HFFc6 (cell line): ENCODE measurements at regions not wholly inside any gene's neighbourhood (a gene's known extent, or its start where the extent isn't known, plus 50 kb on each side); places are given as distances from the start of the nearest gene placed in this dataset.

Experiments used
- DNase-seq: peaks from one replicate; pipeline ENCODE4 v3.0.0-alpha.2; 2018
- H3K27ac Mint-ChIP-seq: 2 replicates; pipeline ENCODE4 v1.8.0; 2020; ENCODE audit warnings: mild to moderate bottlenecking, mixed read lengths
- H3K27me3 Mint-ChIP-seq: 2 replicates; pipeline ENCODE4 v1.8.0; 2021; ENCODE audit warnings: mild to moderate bottlenecking, moderate library complexity, mixed read lengths; ENCODE audit not compliant: insufficient read depth
- H3K36me3 Mint-ChIP-seq: 2 replicates; pipeline ENCODE4 v1.8.0; 2021; ENCODE audit warnings: low read depth, mixed read lengths
- H3K4me1 Mint-ChIP-seq: 2 replicates; pipeline ENCODE4 v1.8.0; 2020; ENCODE audit warnings: low read depth, mixed read lengths
- H3K4me3 Mint-ChIP-seq: 2 replicates; pipeline ENCODE4 v1.8.0; 2020; ENCODE audit warnings: mild to moderate bottlenecking, moderate library complexity, mixed read lengths
- H3K9me3 Mint-ChIP-seq: 2 replicates; pipeline ENCODE4 v1.8.0; 2020; ENCODE audit warnings: mild to moderate bottlenecking, mixed read lengths
- TF ChIP-seq, protein P1 (sequence below): fragments of 200-600 bp; sonication (generic); IDR thresholded peaks from 2 replicates; pipeline ENCODE4 v1.5.0; 2021; ENCODE audit warnings: antibody characterized with exemption, mild to moderate bottlenecking

GRCh38 chr1:17986156-17986555, 121.4 kb upstream of the IGSF21 start:
- TF ChIP-seq, protein P1, sequence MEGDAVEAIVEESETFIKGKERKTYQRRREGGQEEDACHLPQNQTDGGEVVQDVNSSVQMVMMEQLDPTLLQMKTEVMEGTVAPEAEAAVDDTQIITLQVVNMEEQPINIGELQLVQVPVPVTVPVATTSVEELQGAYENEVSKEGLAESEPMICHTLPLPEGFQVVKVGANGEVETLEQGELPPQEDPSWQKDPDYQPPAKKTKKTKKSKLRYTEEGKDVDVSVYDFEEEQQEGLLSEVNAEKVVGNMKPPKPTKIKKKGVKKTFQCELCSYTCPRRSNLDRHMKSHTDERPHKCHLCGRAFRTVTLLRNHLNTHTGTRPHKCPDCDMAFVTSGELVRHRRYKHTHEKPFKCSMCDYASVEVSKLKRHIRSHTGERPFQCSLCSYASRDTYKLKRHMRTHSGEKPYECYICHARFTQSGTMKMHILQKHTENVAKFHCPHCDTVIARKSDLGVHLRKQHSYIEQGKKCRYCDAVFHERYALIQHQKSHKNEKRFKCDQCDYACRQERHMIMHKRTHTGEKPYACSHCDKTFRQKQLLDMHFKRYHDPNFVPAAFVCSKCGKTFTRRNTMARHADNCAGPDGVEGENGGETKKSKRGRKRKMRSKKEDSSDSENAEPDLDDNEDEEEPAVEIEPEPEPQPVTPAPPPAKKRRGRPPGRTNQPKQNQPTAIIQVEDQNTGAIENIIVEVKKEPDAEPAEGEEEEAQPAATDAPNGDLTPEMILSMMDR, result no peak
- Mint-ChIP-seq H3K4me1 (no peaks in the 10 kb centered on the region), H3K27ac (no peak overlapping the region), H3K36me3 (no peaks in the 10 kb centered on the region), H3K4me3 (no peak overlapping the region), H3K9me3 (no peaks in the 10 kb centered on the region; the same call in 1 of the 2 replicates), H3K27me3 (no peaks in the 10 kb centered on the region)
- no peak for DNase-seq

GRCh38 chr1:17990401-17990800, 117.2 kb upstream of the IGSF21 start:
- peaks cover 12% of the 10 kb centered on the region for H3K9me3 Mint-ChIP-seq
- no peak overlapping the region for H3K4me3 Mint-ChIP-seq
- no peak for DNase-seq
- no peaks in the 10 kb centered on the region; the same call in 1 of the 2 replicates for H3K27me3 Mint-ChIP-seq
- H3K27ac Mint-ChIP-seq, result no peak overlapping the region
- H3K4me1 Mint-ChIP-seq, result no peaks in the 10 kb centered on the region
- TF ChIP-seq, protein P1, result no peak
- no peaks in the 10 kb centered on the region for H3K36me3 Mint-ChIP-seq

- peaks cover 22% of the 10 kb centered on the region for H3K9me3 Mint-ChIP-seq
- TF ChIP-seq, protein P1, result no peak
- no peak overlapping the region for H3K4me3 Mint-ChIP-seq
- no peaks in the 10 kb centered on the region; the same call in 1 of the 2 replicates for H3K27me3 Mint-ChIP-seq
- DNase-seq, result no peak
- H3K36me3 Mint-ChIP-seq, result no peaks in the 10 kb centered on the region
- H3K4me1 Mint-ChIP-seq, result no peaks in the 10 kb centered on the region
- no peak overlapping the region for H3K27ac Mint-ChIP-seq
Observed at GRCh38 chr1:17991996-17992395, 115.6 kb upstream of the IGSF21 start.

GRCh38 chr1:17992800-17993199, 114.8 kb upstream of the IGSF21 start:
- Mint-ChIP-seq H3K9me3 (peaks cover 22% of the 10 kb centered on the region), H3K4me1 (no peaks in the 10 kb centered on the region)

DNA sequence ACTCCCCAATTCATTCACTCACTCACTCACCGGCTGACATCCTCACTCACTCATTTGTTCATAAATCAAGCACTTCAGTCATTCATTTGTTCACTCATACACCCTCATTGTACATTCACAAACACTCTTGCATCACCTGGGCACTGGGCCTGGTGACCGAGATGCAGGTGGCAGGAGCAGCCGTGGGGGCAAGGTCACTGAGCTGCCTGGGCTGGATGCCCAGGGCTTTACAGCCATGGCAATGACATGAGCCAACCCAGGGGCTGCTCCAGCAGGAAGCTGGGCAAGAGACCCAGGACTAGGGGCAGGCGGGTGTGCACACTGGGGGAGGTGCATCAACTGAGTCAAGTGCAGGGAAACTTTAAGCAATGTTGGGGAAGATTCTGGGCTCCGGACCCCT, 113.6 kb upstream of the IGSF21 start:
- H3K4me1 Mint-ChIP-seq, result no peaks in the 10 kb centered on the region
- DNase-seq, result no peak
- no peaks in the 10 kb centered on the region; the same call in 1 of the 2 replicates for H3K27me3 Mint-ChIP-seq
- H3K27ac Mint-ChIP-seq, result no peak overlapping the region
- H3K9me3 Mint-ChIP-seq, result peaks cover 22% of the 10 kb centered on the region
- TF ChIP-seq, protein P1, result no peak
- H3K36me3 Mint-ChIP-seq, result no peaks in the 10 kb centered on the region
- H3K4me3 Mint-ChIP-seq, result no peak overlapping the region

More at GRCh38 chr1:17992800-17993199, 114.8 kb upstream of the IGSF21 start:
- TF ChIP-seq, protein P1, result no peak
- Mint-ChIP-seq H3K36me3 (no peaks in the 10 kb centered on the region), H3K4me3 (no peak overlapping the region), H3K27ac (no peak overlapping the region), H3K27me3 (no peaks in the 10 kb centered on the region; the same call in 1 of the 2 replicates)
- DNase-seq, result no peak

DNA sequence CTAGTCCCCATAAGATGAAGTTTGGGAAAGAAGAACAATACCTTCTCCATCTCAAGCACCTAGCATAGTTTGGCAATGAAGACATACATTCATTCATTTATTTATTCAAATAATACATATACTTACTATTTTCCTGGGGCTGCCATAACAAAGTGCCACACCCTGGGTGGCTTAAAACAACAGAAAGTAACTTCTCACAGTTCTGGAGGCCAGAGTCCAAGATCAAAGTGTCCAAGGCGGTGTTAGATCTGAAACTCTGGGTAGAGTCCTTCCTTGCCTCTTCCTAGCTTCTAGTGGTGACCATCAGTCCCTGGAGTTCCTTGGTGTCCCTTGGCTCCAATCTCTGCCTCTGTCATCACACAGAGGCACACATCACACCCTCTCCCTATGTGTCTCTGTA, 112.1 kb upstream of the IGSF21 start:
- no peaks in the 10 kb centered on the region for H3K36me3 Mint-ChIP-seq
- H3K4me3 Mint-ChIP-seq, result no peak overlapping the region
- TF ChIP-seq, protein P1, result no peak
- peaks cover 25% of the 10 kb centered on the region for H3K9me3 Mint-ChIP-seq
- DNase-seq, result no peak
- H3K27me3 Mint-ChIP-seq, result no peaks in the 10 kb centered on the region; the same call in 1 of the 2 replicates
- no peaks in the 10 kb centered on the region for H3K4me1 Mint-ChIP-seq
- no peak overlapping the region for H3K27ac Mint-ChIP-seq
